ENCODE measurements at regions not wholly inside any gene's neighbourhood (a gene's known extent, or its start where the extent isn't known, plus 50 kb on each side); places are given as distances from the start of the nearest gene placed in this dataset.

DNA sequence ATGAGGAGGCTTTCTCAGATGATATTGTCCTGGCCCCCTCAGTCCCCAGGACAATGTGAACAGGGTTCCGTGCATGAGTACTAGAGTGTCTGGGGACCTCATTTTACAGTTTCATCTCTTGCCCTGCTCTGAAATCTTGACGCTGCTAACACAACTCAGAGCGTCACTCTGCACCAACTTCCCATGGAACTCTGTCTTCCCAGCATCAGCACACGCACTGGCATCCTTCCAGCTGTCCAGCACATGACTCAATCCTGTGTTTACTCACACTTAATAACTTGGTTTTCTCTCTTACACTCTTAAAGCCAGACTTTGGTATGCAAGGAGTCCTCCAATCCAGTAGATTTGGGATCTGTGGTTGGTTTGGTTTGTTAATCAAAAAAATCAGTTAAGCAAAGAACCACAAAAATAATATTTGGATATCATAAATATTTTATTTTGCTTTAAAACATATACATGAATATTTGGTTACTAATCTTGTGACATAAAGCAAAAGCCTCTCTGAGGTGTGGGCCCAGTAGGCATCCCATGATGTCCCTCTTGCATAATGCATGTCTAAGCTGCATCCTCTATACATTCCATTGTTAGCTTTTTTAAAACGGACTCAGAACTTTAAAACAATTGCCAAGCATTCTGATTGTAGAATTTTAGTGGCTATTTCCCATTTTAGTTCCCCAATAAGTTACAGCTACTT, 131.0 kb downstream of the CXCL12 start:
- TF ChIP-seq, protein P1, sequence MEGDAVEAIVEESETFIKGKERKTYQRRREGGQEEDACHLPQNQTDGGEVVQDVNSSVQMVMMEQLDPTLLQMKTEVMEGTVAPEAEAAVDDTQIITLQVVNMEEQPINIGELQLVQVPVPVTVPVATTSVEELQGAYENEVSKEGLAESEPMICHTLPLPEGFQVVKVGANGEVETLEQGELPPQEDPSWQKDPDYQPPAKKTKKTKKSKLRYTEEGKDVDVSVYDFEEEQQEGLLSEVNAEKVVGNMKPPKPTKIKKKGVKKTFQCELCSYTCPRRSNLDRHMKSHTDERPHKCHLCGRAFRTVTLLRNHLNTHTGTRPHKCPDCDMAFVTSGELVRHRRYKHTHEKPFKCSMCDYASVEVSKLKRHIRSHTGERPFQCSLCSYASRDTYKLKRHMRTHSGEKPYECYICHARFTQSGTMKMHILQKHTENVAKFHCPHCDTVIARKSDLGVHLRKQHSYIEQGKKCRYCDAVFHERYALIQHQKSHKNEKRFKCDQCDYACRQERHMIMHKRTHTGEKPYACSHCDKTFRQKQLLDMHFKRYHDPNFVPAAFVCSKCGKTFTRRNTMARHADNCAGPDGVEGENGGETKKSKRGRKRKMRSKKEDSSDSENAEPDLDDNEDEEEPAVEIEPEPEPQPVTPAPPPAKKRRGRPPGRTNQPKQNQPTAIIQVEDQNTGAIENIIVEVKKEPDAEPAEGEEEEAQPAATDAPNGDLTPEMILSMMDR (IDR thresholded peaks at IDR 0.05; ENCODE audit: low read length): no peak
- TF ChIP-seq EZH2 (optimal IDR thresholded peaks at IDR 0.05; ENCODE audit: low read depth, low read length): no peak
